GM23338 (cell line): ENCODE measurements at regions not wholly inside any gene's neighbourhood (a gene's known extent, or its start where the extent isn't known, plus 50 kb on each side); places are given as distances from the start of the nearest gene placed in this dataset.

Source experiments
- ATAC-seq: fragments of 200-7000 bp; cut with Tn5 transposase; 3 replicates; pipeline ENCODE4 v1.9.1; 2020
- DNase-seq: peaks from one replicate; pipeline ENCODE4 v3.0.0-alpha.2; 2015; ENCODE audit warnings: low spot score
- H2AFZ ChIP-seq: fragments of 200-600 bp; sonication (generic); 2 replicates; pipeline ENCODE4 v1.8.0; 2016; ENCODE audit warnings: antibody characterized with exemption, mild to moderate bottlenecking, moderate library complexity
- H3F3A ChIP-seq: fragments of 200-600 bp; sonication (generic); replicated peaks from 2 replicates; pipeline ENCODE4 v1.8.0; 2017; ENCODE audit warnings: antibody characterized with exemption, mixed run types, low read depth
- H3K27ac ChIP-seq: fragments of 200-600 bp; sonication (generic); 2 replicates; pipeline ENCODE4 v1.6.1; 2016; ENCODE audit warnings: low read depth
- H3K27me3 ChIP-seq: fragments of 200-600 bp; sonication (generic); 2 replicates; pipeline ENCODE4 v1.8.0; 2016; ENCODE audit warnings: mild to moderate bottlenecking, mixed run types, moderate library complexity; ENCODE audit not compliant: insufficient read depth
- H3K36me3 ChIP-seq: fragments of 200-600 bp; sonication (generic); 2 replicates; pipeline ENCODE4 v1.8.0; 2016; ENCODE audit warnings: mild to moderate bottlenecking; ENCODE audit not compliant: insufficient read depth
- H3K4me1 ChIP-seq: fragments of 200-600 bp; sonication (generic); 2 replicates; pipeline ENCODE4 v1.8.0; 2016; ENCODE audit warnings: mild to moderate bottlenecking, moderate library complexity; ENCODE audit not compliant: insufficient read depth
- H3K4me2 ChIP-seq: fragments of 200-600 bp; sonication (generic); 2 replicates; pipeline ENCODE4 v1.7.1; 2017; ENCODE audit warnings: mixed run types
- H3K4me3 ChIP-seq: fragments of 200-600 bp; sonication (generic); 2 replicates; pipeline ENCODE4 v1.6.1; 2016; ENCODE audit warnings: mixed run types
- H3K79me2 ChIP-seq: fragments of 200-600 bp; sonication (generic); replicated peaks from 2 replicates; pipeline ENCODE4 v1.8.0; 2017; ENCODE audit warnings: mild to moderate bottlenecking; ENCODE audit not compliant: insufficient read depth
- H3K9me2 ChIP-seq: fragments of 200-600 bp; sonication (generic); 2 replicates; pipeline ENCODE4 v1.8.0; 2017; ENCODE audit not compliant: insufficient read depth
- H4K20me1 ChIP-seq: fragments of 200-600 bp; sonication (generic); replicated peaks from 2 replicates; pipeline ENCODE4 v1.8.0; 2017; ENCODE audit warnings: mild to moderate bottlenecking; ENCODE audit not compliant: insufficient read depth
- H3K27ac Mint-ChIP-seq: 2 replicates; pipeline ENCODE4 v1.8.0; 2020; ENCODE audit warnings: inconsistent platforms, mild to moderate bottlenecking, moderate library complexity, mixed read lengths
- H3K27me3 Mint-ChIP-seq: 3 replicates; pipeline ENCODE4 v1.8.0; 2022; ENCODE audit warnings: low read depth, mild to moderate bottlenecking, moderate library complexity, mixed read lengths, inconsistent platforms; ENCODE audit not compliant: insufficient read depth, poor library complexity
- H3K36me3 Mint-ChIP-seq: 3 replicates; pipeline ENCODE4 v1.8.0; 2021; ENCODE audit warnings: low read depth, mild to moderate bottlenecking, inconsistent platforms, moderate library complexity, mixed read lengths
- H3K4me1 Mint-ChIP-seq: 3 replicates; pipeline ENCODE4 v1.8.0; 2020; ENCODE audit warnings: mild to moderate bottlenecking, inconsistent platforms, mixed read lengths
- H3K4me3 Mint-ChIP-seq: 3 replicates; pipeline ENCODE4 v1.8.0; 2021; ENCODE audit warnings: moderate library complexity, mild to moderate bottlenecking, inconsistent platforms, mixed read lengths
- H3K9me3 Mint-ChIP-seq: 3 replicates; pipeline ENCODE4 v1.8.0; 2020; ENCODE audit warnings: moderate library complexity, mild to moderate bottlenecking, inconsistent platforms, mixed read lengths
- CREB1 ChIP-seq: fragments of 250-450 bp; sonication (Bioruptor Pico); IDR thresholded peaks from 2 replicates; pipeline ENCODE4 v1.5.0; 2020; ENCODE audit warnings: low read depth, mild to moderate bottlenecking, moderate library complexity
- CTCF ChIP-seq, 2 experiments: fragments of 200-600 bp in 1 of 2; sonication (generic) in 1 of 2; conservative IDR thresholded peaks; 2 replicates each; pipeline versions ENCODE4 v1.5.1 to v1.6.1; 2016 to 2017; ENCODE audit warnings: antibody characterized with exemption in 2 of 2, low read depth in 2 of 2, mild to moderate bottlenecking in 2 of 2, moderate library complexity in 1 of 2
- ETS1 ChIP-seq: IDR thresholded peaks from 2 replicates; pipeline ENCODE4 v1.6.1; 2016; ENCODE audit warnings: antibody characterized with exemption
- EZH2 ChIP-seq: fragments of 200-600 bp; sonication (generic); IDR thresholded peaks from one replicate; pipeline ENCODE4 v1.8.0; 2017; ENCODE audit warnings: antibody characterized with exemption, mild to moderate bottlenecking, low read depth; ENCODE audit not compliant: unreplicated experiment
- EZH2phosphoT487 ChIP-seq: fragments of 200-600 bp; sonication (generic); IDR thresholded peaks from one replicate; pipeline ENCODE4 v1.8.1; 2018; ENCODE audit warnings: antibody characterized with exemption; ENCODE audit not compliant: unreplicated experiment
- JUNB ChIP-seq: IDR thresholded peaks from one replicate; pipeline ENCODE4 v1.6.1; 2016; ENCODE audit warnings: antibody characterized with exemption; ENCODE audit not compliant: unreplicated experiment
- NANOG ChIP-seq: IDR thresholded peaks from 2 replicates; pipeline ENCODE4 v1.6.1; 2016; ENCODE audit warnings: antibody characterized with exemption, borderline replicate concordance
- POLR2AphosphoS5 ChIP-seq: IDR thresholded peaks from 2 replicates; pipeline ENCODE4 v1.6.1; 2016; ENCODE audit warnings: antibody characterized with exemption, low read depth
- REST ChIP-seq: IDR thresholded peaks from one replicate; pipeline ENCODE4 v1.6.1; 2018; ENCODE audit warnings: antibody characterized with exemption; ENCODE audit not compliant: unreplicated experiment
- STAT1 ChIP-seq: IDR thresholded peaks from one replicate; pipeline ENCODE4 v1.6.1; 2016; ENCODE audit warnings: antibody characterized with exemption; ENCODE audit not compliant: unreplicated experiment
- ZNF114 ChIP-seq: fragments of 250-450 bp; sonication (Bioruptor Pico); IDR thresholded peaks from 2 replicates; pipeline ENCODE4 v1.5.0; 2020; ENCODE audit warnings: mild to moderate bottlenecking, moderate library complexity
- ZNF331 ChIP-seq: fragments of 250-450 bp; sonication (Bioruptor Pico); IDR thresholded peaks from 2 replicates; pipeline ENCODE4 v1.5.0; 2020; ENCODE audit warnings: low read depth, mild to moderate bottlenecking, moderate library complexity
- ZNF462 ChIP-seq: fragments of 250-450 bp; sonication (Bioruptor Pico); IDR thresholded peaks from 2 replicates; pipeline ENCODE4 v1.5.0; 2020; ENCODE audit warnings: mild to moderate bottlenecking, moderate library complexity

GRCh38 chr6:133796235-133796634, 92.7 kb upstream of the TCF21 start:
- Mint-ChIP-seq H3K36me3 (no peaks in the 10 kb centered on the region), H3K27ac (no peak overlapping the region), H3K9me3 (no peaks in the 10 kb centered on the region), H3K4me1 (no peaks in the 10 kb centered on the region), H3K27me3 (no peaks in the 10 kb centered on the region), H3K4me3 (no peak overlapping the region)
- Histone ChIP-seq H3K9me2 (peaks cover 4% of the 10 kb centered on the region; the same call in 1 of the 2 replicates), H3K4me2 (no peak overlapping the region), H4K20me1 (no peaks in the 10 kb centered on the region), H3K36me3 (no peaks in the 10 kb centered on the region), H2AFZ (no peak overlapping the region), H3K79me2 (no peaks in the 10 kb centered on the region), H3K4me1 (no peaks in the 10 kb centered on the region), H3K27me3 (no peaks in the 10 kb centered on the region), H3K4me3 (no peak overlapping the region), H3F3A (no peaks in the 10 kb centered on the region), H3K27ac (no peak overlapping the region)
- DNase-seq = no peak
- ATAC-seq = no peak
- TF ChIP-seq POLR2AphosphoS5 (no peak), ETS1 (no peak), CTCF (conservative IDR thresholded peaks at IDR 0.05; ENCODE audit: low read depth in 2 of 2) (no peak), ZNF462 (CRISPR knock-in tag) (no peak), ZNF114 (no peak), ZNF331 (no peak), STAT1 (no peak), CREB1 (no peak), EZH2phosphoT487 (no peak), NANOG (no peak), EZH2 (no peak), JUNB (no peak), REST (no peak)
